IPS-NIHi7 (cell line): ENCODE measurements at regions not wholly inside any gene's neighbourhood (a gene's known extent, or its start where the extent isn't known, plus 50 kb on each side); places are given as distances from the start of the nearest gene placed in this dataset.

Source experiments
- DNase-seq: peaks from one replicate; pipeline ENCODE4 v3.0.0; 2012; ENCODE audit warnings: mixed read lengths; ENCODE audit errors: extremely low spot score

GRCh38 chr18:76771192-76771799 is 51.1 kb upstream of the ZNF236 start:
- no peak for DNase-seq

GRCh38 chr18:76767954-76768353 is 54.4 kb upstream of the ZNF236 start:
- no peak for DNase-seq

GRCh38 chr18:76766429-76766828 is 55.9 kb upstream of the ZNF236 start:
- no peak for DNase-seq

GRCh38 chr18:76765649-76766048 is 56.7 kb upstream of the ZNF236 start:
- no peak for DNase-seq

GRCh38 chr18:76764291-76764901 is 58.0 kb upstream of the ZNF236 start:
- no peak for DNase-seq

GRCh38 chr18:76759056-76759455 is 63.3 kb upstream of the ZNF236 start:
- DNase-seq: no peak

- no peak for DNase-seq
Observed at GRCh38 chr18:76757925-76758324, 64.4 kb upstream of the ZNF236 start.

- DNase-seq: no peak
Observed at GRCh38 chr18:76757335-76757734, 65.0 kb upstream of the ZNF236 start.

- DNase-seq: no peak
Observed at GRCh38 chr18:76756531-76757253, 65.7 kb upstream of the ZNF236 start.

- DNase-seq: no peak
Observed at GRCh38 chr18:76754351-76754750, 68.0 kb upstream of the ZNF236 start.

- DNase-seq: no peak
Observed at GRCh38 chr18:76752400-76752799, 70.0 kb upstream of the ZNF236 start.

- no peak for DNase-seq
Observed at GRCh38 chr18:76750917-76751890, 71.2 kb upstream of the ZNF236 start.

GRCh38 chr18:76750269-76750668 is 72.1 kb upstream of the ZNF236 start:
- DNase-seq: no peak

GRCh38 chr18:76747676-76748075 is 74.7 kb upstream of the ZNF236 start:
- no peak for DNase-seq

- no peak for DNase-seq
Observed at GRCh38 chr18:76741346-76741745, 81.0 kb upstream of the ZNF236 start.

GRCh38 chr18:76736309-76736708 is 86.0 kb upstream of the ZNF236 start:
- DNase-seq: no peak

GRCh38 chr18:76730901-76731300 is 91.5 kb upstream of the ZNF236 start:
- DNase-seq: no peak

GRCh38 chr18:76727589-76727988 is 94.8 kb upstream of the ZNF236 start:
- no peak for DNase-seq

GRCh38 chr18:76725445-76725844 is 96.9 kb upstream of the ZNF236 start:
- DNase-seq: no peak

- no peak for DNase-seq
Observed at GRCh38 chr18:76722224-76723061, 99.9 kb upstream of the ZNF236 start.
